GM23338 (cell line): ENCODE measurements at regions not wholly inside any gene's neighbourhood (a gene's known extent, or its start where the extent isn't known, plus 50 kb on each side); places are given as distances from the start of the nearest gene placed in this dataset.
"Not testable (repeated sequence)": the region's sequence is repeated elsewhere in the genome, so short reads cannot be mapped to it uniquely, and the experiment has no call there.

ENCODE experiments used
- ATAC-seq: fragments of 200-7000 bp; cut with Tn5 transposase; 3 replicates; pipeline ENCODE4 v1.9.1; 2020
- DNase-seq: peaks from one replicate; pipeline ENCODE4 v3.0.0-alpha.2; 2015; ENCODE audit warnings: low spot score
- H2AFZ ChIP-seq: fragments of 200-600 bp; sonication (generic); 2 replicates; pipeline ENCODE4 v1.8.0; 2016; ENCODE audit warnings: antibody characterized with exemption, mild to moderate bottlenecking, moderate library complexity
- H3F3A ChIP-seq: fragments of 200-600 bp; sonication (generic); replicated peaks from 2 replicates; pipeline ENCODE4 v1.8.0; 2017; ENCODE audit warnings: antibody characterized with exemption, mixed run types, low read depth
- H3K27ac ChIP-seq: fragments of 200-600 bp; sonication (generic); 2 replicates; pipeline ENCODE4 v1.6.1; 2016; ENCODE audit warnings: low read depth
- H3K27me3 ChIP-seq: fragments of 200-600 bp; sonication (generic); 2 replicates; pipeline ENCODE4 v1.8.0; 2016; ENCODE audit warnings: mild to moderate bottlenecking, mixed run types, moderate library complexity; ENCODE audit not compliant: insufficient read depth
- H3K36me3 ChIP-seq: fragments of 200-600 bp; sonication (generic); 2 replicates; pipeline ENCODE4 v1.8.0; 2016; ENCODE audit warnings: mild to moderate bottlenecking; ENCODE audit not compliant: insufficient read depth
- H3K4me1 ChIP-seq: fragments of 200-600 bp; sonication (generic); 2 replicates; pipeline ENCODE4 v1.8.0; 2016; ENCODE audit warnings: mild to moderate bottlenecking, moderate library complexity; ENCODE audit not compliant: insufficient read depth
- H3K4me2 ChIP-seq: fragments of 200-600 bp; sonication (generic); 2 replicates; pipeline ENCODE4 v1.7.1; 2017; ENCODE audit warnings: mixed run types
- H3K4me3 ChIP-seq: fragments of 200-600 bp; sonication (generic); 2 replicates; pipeline ENCODE4 v1.6.1; 2016; ENCODE audit warnings: mixed run types
- H3K79me2 ChIP-seq: fragments of 200-600 bp; sonication (generic); replicated peaks from 2 replicates; pipeline ENCODE4 v1.8.0; 2017; ENCODE audit warnings: mild to moderate bottlenecking; ENCODE audit not compliant: insufficient read depth
- H3K9me2 ChIP-seq: fragments of 200-600 bp; sonication (generic); 2 replicates; pipeline ENCODE4 v1.8.0; 2017; ENCODE audit not compliant: insufficient read depth
- H4K20me1 ChIP-seq: fragments of 200-600 bp; sonication (generic); replicated peaks from 2 replicates; pipeline ENCODE4 v1.8.0; 2017; ENCODE audit warnings: mild to moderate bottlenecking; ENCODE audit not compliant: insufficient read depth
- H3K27ac Mint-ChIP-seq: 2 replicates; pipeline ENCODE4 v1.8.0; 2020; ENCODE audit warnings: inconsistent platforms, mild to moderate bottlenecking, moderate library complexity, mixed read lengths
- H3K27me3 Mint-ChIP-seq: 3 replicates; pipeline ENCODE4 v1.8.0; 2022; ENCODE audit warnings: low read depth, mild to moderate bottlenecking, moderate library complexity, mixed read lengths, inconsistent platforms; ENCODE audit not compliant: insufficient read depth, poor library complexity
- H3K36me3 Mint-ChIP-seq: 3 replicates; pipeline ENCODE4 v1.8.0; 2021; ENCODE audit warnings: low read depth, mild to moderate bottlenecking, inconsistent platforms, moderate library complexity, mixed read lengths
- H3K4me1 Mint-ChIP-seq: 3 replicates; pipeline ENCODE4 v1.8.0; 2020; ENCODE audit warnings: mild to moderate bottlenecking, inconsistent platforms, mixed read lengths
- H3K4me3 Mint-ChIP-seq: 3 replicates; pipeline ENCODE4 v1.8.0; 2021; ENCODE audit warnings: moderate library complexity, mild to moderate bottlenecking, inconsistent platforms, mixed read lengths
- H3K9me3 Mint-ChIP-seq: 3 replicates; pipeline ENCODE4 v1.8.0; 2020; ENCODE audit warnings: moderate library complexity, mild to moderate bottlenecking, inconsistent platforms, mixed read lengths
- EZH2 ChIP-seq: fragments of 200-600 bp; sonication (generic); IDR thresholded peaks from one replicate; pipeline ENCODE4 v1.8.0; 2017; ENCODE audit warnings: antibody characterized with exemption, mild to moderate bottlenecking, low read depth; ENCODE audit not compliant: unreplicated experiment
- EZH2phosphoT487 ChIP-seq: fragments of 200-600 bp; sonication (generic); IDR thresholded peaks from one replicate; pipeline ENCODE4 v1.8.1; 2018; ENCODE audit warnings: antibody characterized with exemption; ENCODE audit not compliant: unreplicated experiment
- JUNB ChIP-seq: IDR thresholded peaks from one replicate; pipeline ENCODE4 v1.6.1; 2016; ENCODE audit warnings: antibody characterized with exemption; ENCODE audit not compliant: unreplicated experiment
- ZNF114 ChIP-seq: fragments of 250-450 bp; sonication (Bioruptor Pico); IDR thresholded peaks from 2 replicates; pipeline ENCODE4 v1.5.0; 2020; ENCODE audit warnings: mild to moderate bottlenecking, moderate library complexity
- ZNF331 ChIP-seq: fragments of 250-450 bp; sonication (Bioruptor Pico); IDR thresholded peaks from 2 replicates; pipeline ENCODE4 v1.5.0; 2020; ENCODE audit warnings: low read depth, mild to moderate bottlenecking, moderate library complexity
- TF ChIP-seq, protein P1 (sequence below): IDR thresholded peaks from 2 replicates; pipeline ENCODE4 v1.6.1; 2016; ENCODE audit warnings: antibody characterized with exemption
- TF ChIP-seq, protein P2 (sequence below): IDR thresholded peaks from one replicate; pipeline ENCODE4 v1.6.1; 2018; ENCODE audit warnings: antibody characterized with exemption; ENCODE audit not compliant: unreplicated experiment
- TF ChIP-seq, protein P3 (sequence below), 2 experiments: fragments of 200-600 bp in 1 of 2; sonication (generic) in 1 of 2; conservative IDR thresholded peaks; 2 replicates each; pipeline versions ENCODE4 v1.5.1 to v1.6.1; 2016 to 2017; ENCODE audit warnings: antibody characterized with exemption in 2 of 2, low read depth in 2 of 2, mild to moderate bottlenecking in 2 of 2, moderate library complexity in 1 of 2

DNA sequence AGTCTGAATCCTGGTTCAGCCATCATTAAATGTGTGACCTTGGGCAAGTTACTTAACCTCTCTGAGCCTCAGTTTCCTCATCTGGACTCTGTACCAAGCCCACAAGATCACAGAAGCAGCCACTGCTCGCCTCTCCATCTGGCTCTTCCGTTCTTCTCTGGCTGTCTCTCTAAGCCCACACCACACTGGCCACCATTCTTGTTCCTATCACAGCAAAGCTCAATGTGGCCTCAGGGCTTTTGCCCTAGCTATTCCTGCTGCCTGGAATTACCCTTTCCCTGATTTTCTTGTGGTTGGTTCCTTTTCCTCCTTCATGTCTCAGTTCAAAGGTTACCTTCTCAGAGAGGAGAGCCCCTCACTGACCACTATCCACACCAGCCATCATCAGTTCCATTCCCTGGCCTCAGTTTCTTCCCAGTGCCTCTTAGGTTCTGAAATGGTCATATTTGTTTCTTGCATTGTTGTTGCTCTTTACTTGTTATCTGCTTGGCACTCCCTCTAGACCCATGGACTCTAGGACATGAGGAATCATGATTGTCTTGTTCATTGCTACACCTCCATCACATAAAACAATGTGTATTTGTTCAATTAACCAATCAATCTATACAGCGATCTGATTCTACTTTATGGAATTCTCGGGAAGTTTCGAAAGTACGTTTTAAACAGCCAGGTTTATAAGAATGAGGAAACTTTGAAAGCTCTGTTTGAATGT lies 56.5 kb upstream of the PTPN1 start:
- no peak overlapping the region for H3K27ac Mint-ChIP-seq
- H3K9me3 Mint-ChIP-seq, result no peaks in the 10 kb centered on the region

DNA sequence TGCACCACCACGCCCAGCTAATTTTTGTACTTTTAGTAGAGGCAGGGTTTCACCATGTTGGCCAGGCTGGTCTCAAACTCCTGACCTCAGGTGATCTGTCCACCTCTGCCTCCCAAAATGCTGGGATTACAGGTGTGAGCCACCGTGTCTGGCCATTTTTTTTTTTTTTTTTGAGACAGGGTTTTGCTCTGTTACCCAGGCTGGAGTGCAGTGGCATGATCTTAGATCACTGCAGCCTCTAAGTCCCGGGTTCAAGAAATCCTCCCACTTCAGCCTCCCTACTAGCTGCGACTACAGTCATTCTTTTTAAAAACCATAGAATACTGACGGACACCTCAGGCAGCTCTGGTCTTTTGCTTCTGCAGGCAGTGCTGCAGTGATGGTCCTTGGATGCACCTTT lies 54.9 kb upstream of the PTPN1 start:
- not testable (repeated sequence) for H3K9me3 Mint-ChIP-seq, H3K4me1 ChIP-seq, H3K36me3 Mint-ChIP-seq, H3K36me3 ChIP-seq, DNase-seq, H4K20me1 ChIP-seq, H3K4me3 Mint-ChIP-seq, H3K27ac Mint-ChIP-seq, H3K4me3 ChIP-seq, H3K27ac ChIP-seq, H3K4me2 ChIP-seq, ATAC-seq, H2AFZ ChIP-seq, H3K9me2 ChIP-seq, H3K27me3 Mint-ChIP-seq, H3F3A ChIP-seq, H3K27me3 ChIP-seq, H3K79me2 ChIP-seq
- peaks cover 23% of the 10 kb centered on the region for H3K4me1 Mint-ChIP-seq

More for the DNA sequence above, 56.5 kb upstream of the PTPN1 start:
- H4K20me1 ChIP-seq, result no peaks in the 10 kb centered on the region
- Mint-ChIP-seq H3K36me3 (no peaks in the 10 kb centered on the region), H3K27me3 (peaks cover 10% of the 10 kb centered on the region), H3K4me1 (peaks cover 27% of the 10 kb centered on the region), H3K4me3 (no peak overlapping the region)
- H3K9me2 ChIP-seq, result no peaks in the 10 kb centered on the region
- no peak overlapping the region for H3K4me2 ChIP-seq
- H2AFZ ChIP-seq, result no peak overlapping the region
- H3K27me3 ChIP-seq, result no peaks in the 10 kb centered on the region
- no peaks in the 10 kb centered on the region for H3K79me2 ChIP-seq
- no peaks in the 10 kb centered on the region for H3K36me3 ChIP-seq
- no peak for TF ChIP-seq ZNF331 (CRISPR knock-in tag)
- TF ChIP-seq, protein P1, sequence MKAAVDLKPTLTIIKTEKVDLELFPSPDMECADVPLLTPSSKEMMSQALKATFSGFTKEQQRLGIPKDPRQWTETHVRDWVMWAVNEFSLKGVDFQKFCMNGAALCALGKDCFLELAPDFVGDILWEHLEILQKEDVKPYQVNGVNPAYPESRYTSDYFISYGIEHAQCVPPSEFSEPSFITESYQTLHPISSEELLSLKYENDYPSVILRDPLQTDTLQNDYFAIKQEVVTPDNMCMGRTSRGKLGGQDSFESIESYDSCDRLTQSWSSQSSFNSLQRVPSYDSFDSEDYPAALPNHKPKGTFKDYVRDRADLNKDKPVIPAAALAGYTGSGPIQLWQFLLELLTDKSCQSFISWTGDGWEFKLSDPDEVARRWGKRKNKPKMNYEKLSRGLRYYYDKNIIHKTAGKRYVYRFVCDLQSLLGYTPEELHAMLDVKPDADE, result no peak
- TF ChIP-seq, protein P2, sequence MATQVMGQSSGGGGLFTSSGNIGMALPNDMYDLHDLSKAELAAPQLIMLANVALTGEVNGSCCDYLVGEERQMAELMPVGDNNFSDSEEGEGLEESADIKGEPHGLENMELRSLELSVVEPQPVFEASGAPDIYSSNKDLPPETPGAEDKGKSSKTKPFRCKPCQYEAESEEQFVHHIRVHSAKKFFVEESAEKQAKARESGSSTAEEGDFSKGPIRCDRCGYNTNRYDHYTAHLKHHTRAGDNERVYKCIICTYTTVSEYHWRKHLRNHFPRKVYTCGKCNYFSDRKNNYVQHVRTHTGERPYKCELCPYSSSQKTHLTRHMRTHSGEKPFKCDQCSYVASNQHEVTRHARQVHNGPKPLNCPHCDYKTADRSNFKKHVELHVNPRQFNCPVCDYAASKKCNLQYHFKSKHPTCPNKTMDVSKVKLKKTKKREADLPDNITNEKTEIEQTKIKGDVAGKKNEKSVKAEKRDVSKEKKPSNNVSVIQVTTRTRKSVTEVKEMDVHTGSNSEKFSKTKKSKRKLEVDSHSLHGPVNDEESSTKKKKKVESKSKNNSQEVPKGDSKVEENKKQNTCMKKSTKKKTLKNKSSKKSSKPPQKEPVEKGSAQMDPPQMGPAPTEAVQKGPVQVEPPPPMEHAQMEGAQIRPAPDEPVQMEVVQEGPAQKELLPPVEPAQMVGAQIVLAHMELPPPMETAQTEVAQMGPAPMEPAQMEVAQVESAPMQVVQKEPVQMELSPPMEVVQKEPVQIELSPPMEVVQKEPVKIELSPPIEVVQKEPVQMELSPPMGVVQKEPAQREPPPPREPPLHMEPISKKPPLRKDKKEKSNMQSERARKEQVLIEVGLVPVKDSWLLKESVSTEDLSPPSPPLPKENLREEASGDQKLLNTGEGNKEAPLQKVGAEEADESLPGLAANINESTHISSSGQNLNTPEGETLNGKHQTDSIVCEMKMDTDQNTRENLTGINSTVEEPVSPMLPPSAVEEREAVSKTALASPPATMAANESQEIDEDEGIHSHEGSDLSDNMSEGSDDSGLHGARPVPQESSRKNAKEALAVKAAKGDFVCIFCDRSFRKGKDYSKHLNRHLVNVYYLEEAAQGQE, result no peak
- TF ChIP-seq, protein P3, sequence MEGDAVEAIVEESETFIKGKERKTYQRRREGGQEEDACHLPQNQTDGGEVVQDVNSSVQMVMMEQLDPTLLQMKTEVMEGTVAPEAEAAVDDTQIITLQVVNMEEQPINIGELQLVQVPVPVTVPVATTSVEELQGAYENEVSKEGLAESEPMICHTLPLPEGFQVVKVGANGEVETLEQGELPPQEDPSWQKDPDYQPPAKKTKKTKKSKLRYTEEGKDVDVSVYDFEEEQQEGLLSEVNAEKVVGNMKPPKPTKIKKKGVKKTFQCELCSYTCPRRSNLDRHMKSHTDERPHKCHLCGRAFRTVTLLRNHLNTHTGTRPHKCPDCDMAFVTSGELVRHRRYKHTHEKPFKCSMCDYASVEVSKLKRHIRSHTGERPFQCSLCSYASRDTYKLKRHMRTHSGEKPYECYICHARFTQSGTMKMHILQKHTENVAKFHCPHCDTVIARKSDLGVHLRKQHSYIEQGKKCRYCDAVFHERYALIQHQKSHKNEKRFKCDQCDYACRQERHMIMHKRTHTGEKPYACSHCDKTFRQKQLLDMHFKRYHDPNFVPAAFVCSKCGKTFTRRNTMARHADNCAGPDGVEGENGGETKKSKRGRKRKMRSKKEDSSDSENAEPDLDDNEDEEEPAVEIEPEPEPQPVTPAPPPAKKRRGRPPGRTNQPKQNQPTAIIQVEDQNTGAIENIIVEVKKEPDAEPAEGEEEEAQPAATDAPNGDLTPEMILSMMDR (conservative IDR thresholded peaks at IDR 0.05; ENCODE audit: low read depth in 2 of 2), result no peak
- no peak for TF ChIP-seq EZH2phosphoT487
- TF ChIP-seq ZNF114 (CRISPR knock-in tag), result no peak
- no peak for TF ChIP-seq JUNB
- no peak for TF ChIP-seq EZH2
- no peaks in the 10 kb centered on the region for H3K4me1 ChIP-seq
- no peak for ATAC-seq
- no peak for DNase-seq
- H3K27ac ChIP-seq, result no peak overlapping the region
- no peak overlapping the region for H3K4me3 ChIP-seq
- no peaks in the 10 kb centered on the region for H3F3A ChIP-seq
